ENCODE measurements at regions not wholly inside any gene's neighbourhood (a gene's known extent, or its start where the extent isn't known, plus 50 kb on each side); places are given as distances from the start of the nearest gene placed in this dataset.

DNA sequence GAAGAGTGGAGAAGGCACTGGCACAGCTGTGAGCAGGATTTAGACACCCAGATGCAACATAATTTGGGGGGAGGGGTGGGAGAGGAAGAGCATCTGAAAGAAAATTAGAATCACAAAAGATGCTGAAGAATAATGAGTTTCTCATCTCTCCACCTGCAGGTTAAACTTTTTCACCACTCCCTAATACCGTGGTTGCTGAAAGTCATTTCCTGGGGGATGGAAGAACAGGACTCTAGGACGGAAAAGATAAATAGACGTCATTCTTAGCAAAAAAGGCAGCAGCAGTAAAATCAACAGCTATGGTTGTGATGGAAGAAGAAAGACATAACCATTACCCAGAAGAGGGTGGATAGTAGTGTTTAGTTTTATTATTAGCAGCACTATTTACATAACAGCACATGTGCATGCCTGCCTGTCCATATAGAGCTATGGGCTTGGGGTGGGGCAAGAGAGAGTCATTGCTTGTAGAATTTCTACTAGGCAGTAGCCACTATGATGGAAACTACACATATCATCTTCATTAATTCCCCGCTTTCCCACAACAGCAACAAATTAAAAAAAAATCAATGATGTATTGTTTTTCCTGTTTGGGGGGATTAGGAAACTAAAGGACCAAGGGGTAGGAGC, 212.2 kb downstream of the TRIB2 start:
- TF ChIP-seq, protein P1, sequence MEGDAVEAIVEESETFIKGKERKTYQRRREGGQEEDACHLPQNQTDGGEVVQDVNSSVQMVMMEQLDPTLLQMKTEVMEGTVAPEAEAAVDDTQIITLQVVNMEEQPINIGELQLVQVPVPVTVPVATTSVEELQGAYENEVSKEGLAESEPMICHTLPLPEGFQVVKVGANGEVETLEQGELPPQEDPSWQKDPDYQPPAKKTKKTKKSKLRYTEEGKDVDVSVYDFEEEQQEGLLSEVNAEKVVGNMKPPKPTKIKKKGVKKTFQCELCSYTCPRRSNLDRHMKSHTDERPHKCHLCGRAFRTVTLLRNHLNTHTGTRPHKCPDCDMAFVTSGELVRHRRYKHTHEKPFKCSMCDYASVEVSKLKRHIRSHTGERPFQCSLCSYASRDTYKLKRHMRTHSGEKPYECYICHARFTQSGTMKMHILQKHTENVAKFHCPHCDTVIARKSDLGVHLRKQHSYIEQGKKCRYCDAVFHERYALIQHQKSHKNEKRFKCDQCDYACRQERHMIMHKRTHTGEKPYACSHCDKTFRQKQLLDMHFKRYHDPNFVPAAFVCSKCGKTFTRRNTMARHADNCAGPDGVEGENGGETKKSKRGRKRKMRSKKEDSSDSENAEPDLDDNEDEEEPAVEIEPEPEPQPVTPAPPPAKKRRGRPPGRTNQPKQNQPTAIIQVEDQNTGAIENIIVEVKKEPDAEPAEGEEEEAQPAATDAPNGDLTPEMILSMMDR (conservative IDR thresholded peaks at IDR 0.05; ENCODE audit: control insufficient read depth, insufficient read depth, low read depth, low read length): no peak
- no peak for DNase-seq (ENCODE audit: low read depth)
- H3K4me3 ChIP-seq (ENCODE audit: control insufficient read depth, low read depth, low read length): no peak overlapping the region

DNA sequence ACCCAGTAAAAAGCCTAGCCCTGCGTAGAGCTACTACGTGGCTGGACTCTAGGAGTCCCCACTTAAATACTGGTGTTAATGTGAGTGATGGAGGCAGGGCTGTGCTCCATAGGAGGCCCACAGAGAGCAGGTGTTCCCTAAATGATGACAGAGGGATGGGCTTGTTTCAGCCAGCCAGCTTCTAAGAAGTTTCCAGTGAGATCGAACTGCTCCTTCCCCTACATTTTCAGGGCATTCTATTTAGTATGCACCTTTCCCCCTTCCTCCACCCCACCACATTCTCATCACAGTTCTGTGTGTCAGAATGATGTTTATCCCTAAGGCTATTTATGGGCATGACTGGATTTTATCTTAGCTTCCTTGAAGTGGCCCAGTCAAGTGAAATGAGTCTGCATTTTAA, 213.0 kb downstream of the TRIB2 start:
- TF ChIP-seq, protein P1 (conservative IDR thresholded peaks at IDR 0.05; ENCODE audit: control insufficient read depth, insufficient read depth, low read depth, low read length): no peak
- no peak for DNase-seq (ENCODE audit: low read depth)
- H3K4me3 ChIP-seq (ENCODE audit: control insufficient read depth, low read depth, low read length): no peak overlapping the region

GRCh38 chr2:12930391-12930790, 213.7 kb downstream of the TRIB2 start:
- no peak overlapping the region for H3K4me3 ChIP-seq (ENCODE audit: control insufficient read depth, low read depth, low read length)
- no peak for DNase-seq (ENCODE audit: low read depth)
- TF ChIP-seq, protein P1 (conservative IDR thresholded peaks at IDR 0.05; ENCODE audit: control insufficient read depth, insufficient read depth, low read depth, low read length): no peak

GRCh38 chr2:12931186-12931844, 214.6 kb downstream of the TRIB2 start:
- DNase-seq (ENCODE audit: low read depth): peak; percentile 71
- H3K4me3 ChIP-seq (ENCODE audit: control insufficient read depth, low read depth, low read length): no peak overlapping the region
- TF ChIP-seq, protein P1 (conservative IDR thresholded peaks at IDR 0.05; ENCODE audit: control insufficient read depth, insufficient read depth, low read depth, low read length): peak; percentile 97

DNA sequence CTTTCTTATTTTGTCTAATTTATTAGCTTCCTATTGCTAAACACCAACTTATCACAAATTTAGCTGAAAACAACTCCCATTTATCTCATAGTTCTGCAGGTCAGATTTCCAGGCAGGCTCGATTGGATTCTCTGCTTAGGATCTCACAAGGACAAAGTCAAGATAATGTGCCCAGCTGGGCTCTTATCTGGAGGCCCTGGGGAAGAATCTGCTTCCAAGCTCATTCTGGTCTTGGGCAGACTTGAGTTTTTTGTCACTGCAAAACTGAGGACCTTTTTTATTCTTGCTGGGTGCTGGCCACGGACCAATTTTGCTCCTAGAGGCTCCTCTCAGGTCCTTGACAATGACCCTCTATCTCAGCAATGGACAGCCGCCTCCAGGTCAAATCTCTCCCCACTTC, 215.5 kb downstream of the TRIB2 start:
- H3K4me3 ChIP-seq (ENCODE audit: control insufficient read depth, low read depth, low read length): no peak overlapping the region
- TF ChIP-seq, protein P1 (conservative IDR thresholded peaks at IDR 0.05; ENCODE audit: control insufficient read depth, insufficient read depth, low read depth, low read length): no peak
- no peak for DNase-seq (ENCODE audit: low read depth)

GRCh38 chr2:12934146-12934756, 217.5 kb downstream of the TRIB2 start:
- DNase-seq (ENCODE audit: low read depth): no peak
- H3K4me3 ChIP-seq (ENCODE audit: control insufficient read depth, low read depth, low read length): no peak overlapping the region
- TF ChIP-seq, protein P1 (conservative IDR thresholded peaks at IDR 0.05; ENCODE audit: control insufficient read depth, insufficient read depth, low read depth, low read length): no peak

Measured in fibroblast of mammary gland (primary cell).